Stimulated activated naive B cell treated with anti-CD40 and anti-IgM and Interleukin-4, amounts not matched to agents 10 μg/mL and 1 μg/mL and 100 μg/mL, for 72 hours (primary cell): ENCODE measurements at regions not wholly inside any gene's neighbourhood (a gene's known extent, or its start where the extent isn't known, plus 50 kb on each side); places are given as distances from the start of the nearest gene placed in this dataset.

Experiments
- ATAC-seq, 2 donors: fragments of 150-1000 bp; cut with Tn5 transposase; replicated peaks; 2 replicates each; pipeline ENCODE4 v1.10.0; 2021; ENCODE audit warnings: moderate library complexity in 1 of 2
- DNase-seq: peaks from one replicate; pipeline ENCODE4 v3.0.0; 2021
- H3K27ac Mint-ChIP-seq: one replicate; pipeline ENCODE4 v1.8.0; 2022; ENCODE audit warnings: mild to moderate bottlenecking, mixed read lengths
- H3K27me3 Mint-ChIP-seq, 2 donors: one replicate each; pipeline ENCODE4 v1.8.0; 2022; ENCODE audit warnings: mixed read lengths in 2 of 2
- H3K36me3 Mint-ChIP-seq, 2 donors: one replicate each; pipeline ENCODE4 v1.8.0; 2022; ENCODE audit warnings: mixed read lengths in 2 of 2, mild to moderate bottlenecking in 1 of 2
- H3K4me1 Mint-ChIP-seq, 2 donors: one replicate each; pipeline ENCODE4 v1.8.0; 2022; ENCODE audit warnings: mixed read lengths in 2 of 2, mild to moderate bottlenecking in 1 of 2
- H3K4me3 Mint-ChIP-seq, 2 donors: one replicate each; pipeline ENCODE4 v1.8.0; 2022; ENCODE audit warnings: mild to moderate bottlenecking in 2 of 2, mixed read lengths in 2 of 2, moderate library complexity in 1 of 2
- H3K9me3 Mint-ChIP-seq, 2 donors: one replicate each; pipeline ENCODE4 v1.8.0; 2022; ENCODE audit warnings: mixed read lengths in 2 of 2, mild to moderate bottlenecking in 1 of 2

- Mint-ChIP-seq H3K4me3 (no peak overlapping the region), H3K27ac (no peak overlapping the region), H3K9me3 (peaks cover 5 to 14% of the 10 kb centered on the region in 2 donors), H3K4me1 (peaks cover 5 to 6% of the 10 kb centered on the region in 2 donors), H3K36me3 (no peaks in the 10 kb centered on the region), H3K27me3 (peaks cover 4 to 17% of the 10 kb centered on the region in 2 donors)
- no peak for ATAC-seq
- DNase-seq, result no peak
Measured at GRCh38 chr3:101172516-101172915, 147.9 kb downstream of the IMPG2 start.

GRCh38 chr3:101171681-101172191, 148.6 kb downstream of the IMPG2 start:
- Mint-ChIP-seq H3K27ac (peak overlapping the region; percentile 65), H3K4me1 (peaks cover 5 to 6% of the 10 kb centered on the region in 2 donors), H3K36me3 (no peaks in the 10 kb centered on the region), H3K4me3 (peak overlapping the region in 1 of 2 donors; percentile 14), H3K9me3 (peaks cover 5 to 13% of the 10 kb centered on the region in 2 donors), H3K27me3 (peaks cover 4 to 17% of the 10 kb centered on the region in 2 donors)
- DNase-seq (peak; percentile 10), ATAC-seq (peak; percentile 88 to 90)

- H3K27me3 Mint-ChIP-seq, result peaks cover 4 to 17% of the 10 kb centered on the region in 2 donors
- H3K4me3 Mint-ChIP-seq, result no peak overlapping the region
- peaks cover 9 to 10% of the 10 kb centered on the region in 2 donors for H3K4me1 Mint-ChIP-seq
- peaks cover 5 to 13% of the 10 kb centered on the region in 2 donors for H3K9me3 Mint-ChIP-seq
- DNase-seq, result no peak
- H3K27ac Mint-ChIP-seq, result peak overlapping the region; percentile 14
- peak; percentile 69 to 79 for ATAC-seq
- H3K36me3 Mint-ChIP-seq, result no peaks in the 10 kb centered on the region
Measured at GRCh38 chr3:101170806-101171558, 149.4 kb downstream of the IMPG2 start.

GRCh38 chr3:101170062-101170771, 150.2 kb downstream of the IMPG2 start:
- DNase-seq (no peak), ATAC-seq (no peak)
- Mint-ChIP-seq H3K4me1 (peaks cover 10 to 16% of the 10 kb centered on the region in 2 donors), H3K4me3 (no peak overlapping the region), H3K36me3 (no peaks in the 10 kb centered on the region), H3K27ac (no peak overlapping the region), H3K9me3 (peaks cover 5 to 10% of the 10 kb centered on the region in 2 donors), H3K27me3 (peaks cover 4 to 17% of the 10 kb centered on the region in 2 donors)

GRCh38 chr3:101169516-101169915, 150.9 kb downstream of the IMPG2 start:
- peaks cover 4 to 17% of the 10 kb centered on the region in 2 donors for H3K27me3 Mint-ChIP-seq
- no peaks in the 10 kb centered on the region for H3K36me3 Mint-ChIP-seq
- peaks cover 5 to 7% of the 10 kb centered on the region in 2 donors for H3K9me3 Mint-ChIP-seq
- ATAC-seq, result no peak
- no peak overlapping the region for H3K27ac Mint-ChIP-seq
- DNase-seq, result no peak
- H3K4me1 Mint-ChIP-seq, result peaks cover 10 to 16% of the 10 kb centered on the region in 2 donors
- H3K4me3 Mint-ChIP-seq, result no peak overlapping the region

- Mint-ChIP-seq H3K27me3 (peaks cover 10 to 16% of the 10 kb centered on the region in 2 donors), H3K9me3 (peaks cover 1 to 4% of the 10 kb centered on the region in 2 donors), H3K4me1 (peaks cover 10 to 16% of the 10 kb centered on the region in 2 donors), H3K27ac (no peak overlapping the region), H3K4me3 (no peak overlapping the region), H3K36me3 (no peaks in the 10 kb centered on the region)
- ATAC-seq, result no peak
- no peak for DNase-seq
Measured at GRCh38 chr3:101167376-101167775, 153.0 kb downstream of the IMPG2 start.

GRCh38 chr3:101166150-101166549, 154.2 kb downstream of the IMPG2 start:
- Mint-ChIP-seq H3K4me3 (no peak overlapping the region), H3K9me3 (no peaks in the 10 kb centered on the region), H3K27ac (no peak overlapping the region), H3K4me1 (peaks cover 9 to 15% of the 10 kb centered on the region in 2 donors), H3K27me3 (peaks cover 10 to 16% of the 10 kb centered on the region in 2 donors), H3K36me3 (no peaks in the 10 kb centered on the region)
- DNase-seq (no peak), ATAC-seq (peak; percentile 52 to 72)

GRCh38 chr3:101163554-101163953, 156.8 kb downstream of the IMPG2 start:
- ATAC-seq (no peak), DNase-seq (no peak)
- H3K27ac Mint-ChIP-seq, result no peak overlapping the region
- H3K36me3 Mint-ChIP-seq, result no peaks in the 10 kb centered on the region
- peaks cover 6 to 12% of the 10 kb centered on the region in 2 donors for H3K27me3 Mint-ChIP-seq
- peaks cover 5 to 10% of the 10 kb centered on the region in 2 donors for H3K4me1 Mint-ChIP-seq
- no peak overlapping the region for H3K4me3 Mint-ChIP-seq
- no peaks in the 10 kb centered on the region for H3K9me3 Mint-ChIP-seq

GRCh38 chr3:101159478-101159877, 160.9 kb downstream of the IMPG2 start:
- Mint-ChIP-seq H3K9me3 (no peaks in the 10 kb centered on the region), H3K4me3 (no peak overlapping the region), H3K27ac (no peak overlapping the region), H3K27me3 (peaks cover 6 to 22% of the 10 kb centered on the region in 2 donors), H3K36me3 (no peaks in the 10 kb centered on the region), H3K4me1 (no peaks in the 10 kb centered on the region)
- ATAC-seq, result no peak
- DNase-seq, result no peak

- no peaks in the 10 kb centered on the region for H3K9me3 Mint-ChIP-seq
- no peak overlapping the region for H3K27ac Mint-ChIP-seq
- ATAC-seq (no peak), DNase-seq (no peak)
- H3K4me3 Mint-ChIP-seq, result no peak overlapping the region
- H3K27me3 Mint-ChIP-seq, result peaks cover 6 to 26% of the 10 kb centered on the region in 2 donors
- no peaks in the 10 kb centered on the region for H3K36me3 Mint-ChIP-seq
- no peaks in the 10 kb centered on the region for H3K4me1 Mint-ChIP-seq
Measured at GRCh38 chr3:101158374-101158773, 162.0 kb downstream of the IMPG2 start.

GRCh38 chr3:101156787-101157345, 163.5 kb downstream of the IMPG2 start:
- no peak overlapping the region for H3K4me3 Mint-ChIP-seq
- no peaks in the 10 kb centered on the region for H3K9me3 Mint-ChIP-seq
- no peaks in the 10 kb centered on the region for H3K36me3 Mint-ChIP-seq
- peaks cover 6 to 19% of the 10 kb centered on the region in 2 donors for H3K27me3 Mint-ChIP-seq
- no peak overlapping the region for H3K27ac Mint-ChIP-seq
- DNase-seq (no peak), ATAC-seq (no peak)
- H3K4me1 Mint-ChIP-seq, result no peaks in the 10 kb centered on the region

GRCh38 chr3:101155825-101156224, 162.6 kb upstream of the ABI3BP start:
- no peak for DNase-seq
- Mint-ChIP-seq H3K4me1 (no peaks in the 10 kb centered on the region), H3K36me3 (no peaks in the 10 kb centered on the region), H3K9me3 (no peaks in the 10 kb centered on the region), H3K27me3 (peaks cover 6 to 19% of the 10 kb centered on the region in 2 donors), H3K27ac (no peak overlapping the region), H3K4me3 (no peak overlapping the region)
- ATAC-seq, result no peak

GRCh38 chr3:101154401-101154800, 161.2 kb upstream of the ABI3BP start:
- no peak for ATAC-seq
- DNase-seq, result no peak
- no peaks in the 10 kb centered on the region for H3K36me3 Mint-ChIP-seq

GRCh38 chr3:101151286-101151913, 158.2 kb upstream of the ABI3BP start:
- Mint-ChIP-seq H3K27me3 (peaks cover 10 to 33% of the 10 kb centered on the region in 2 donors), H3K4me3 (no peak overlapping the region), H3K4me1 (peaks cover 0 to 2% of the 10 kb centered on the region in 2 donors), H3K9me3 (no peaks in the 10 kb centered on the region), H3K27ac (no peak overlapping the region), H3K36me3 (no peaks in the 10 kb centered on the region)
- ATAC-seq (no peak), DNase-seq (no peak)

More at GRCh38 chr3:101154401-101154800, 161.2 kb upstream of the ABI3BP start:
- Mint-ChIP-seq H3K27ac (no peak overlapping the region), H3K9me3 (no peaks in the 10 kb centered on the region), H3K4me3 (no peak overlapping the region), H3K27me3 (peaks cover 11 to 26% of the 10 kb centered on the region in 2 donors), H3K4me1 (no peaks in the 10 kb centered on the region)
